ENCODE measurements at regions not wholly inside any gene's neighbourhood (a gene's known extent, or its start where the extent isn't known, plus 50 kb on each side); places are given as distances from the start of the nearest gene placed in this dataset.

- Histone ChIP-seq H3K4me2 (ENCODE audit: insufficient read depth, low read length) (no peak overlapping the region), H3K9ac (replicated peaks; ENCODE audit: extremely low read depth, insufficient read depth, low read length) (no peak overlapping the region), H3K27me3 (ENCODE audit: control insufficient read depth in 2 of 2, insufficient read depth in 2 of 2, low read length in 2 of 2) (no peaks in the 10 kb centered on the region), H3K9me3 (replicated peaks; ENCODE audit: control insufficient read depth, insufficient read depth, low read length) (no peaks in the 10 kb centered on the region), H3K79me2 (ENCODE audit: control insufficient read depth, insufficient read depth, low read length) (no peaks in the 10 kb centered on the region), H3K36me3 (ENCODE audit: control insufficient read depth in 2 of 2, extremely low read depth in 1 of 2, insufficient read depth in 2 of 2, low read length in 2 of 2) (no peaks in the 10 kb centered on the region), H3K27ac (ENCODE audit: insufficient read depth, low read depth, low read length) (no peak overlapping the region), H3K4me1 (ENCODE audit: control insufficient read depth, extremely low read depth, insufficient read depth, low read length) (no peaks in the 10 kb centered on the region), H3K4me3 (replicated peaks in 1 of 3; ENCODE audit: insufficient read depth in 1 of 3, low read depth in 1 of 3, low read length in 3 of 3) (no peak overlapping the region), H3K9me1 (replicated peaks; ENCODE audit: control insufficient read depth, extremely low read depth, insufficient read depth, low read length) (no peaks in the 10 kb centered on the region), H4K20me1 (replicated peaks; ENCODE audit: control insufficient read depth, extremely low read depth, insufficient read depth, low read length) (no peaks in the 10 kb centered on the region), H2AFZ (ENCODE audit: low read depth, low read length) (no peak overlapping the region)
- dilution Hi-C loops (cut with MboI; ENCODE audit: extremely low pct_ligation_motif_present, low sequenced_read_pairs) (no loop called here), intact Hi-C loops (cut with micrococcal nuclease) (no loop called here)
- ChIA-PET POLR2A (no interaction called here), CTCF (interaction anchor here (0.7 kb wide), 1 partner anchor 10 kb away, joined by 3 read pairs; no protein-coding TSS in a partner anchor)
- DNase-seq (ENCODE audit: low read depth, low spot score) (no peak), FAIRE-seq (no peak)
- TF ChIP-seq MAX (IDR thresholded peaks at IDR 0.05; ENCODE audit: insufficient read depth, insufficient read length) (no peak), FOS (IDR thresholded peaks at IDR 0.05; ENCODE audit: borderline replicate concordance, insufficient read depth, low read length) (no peak), EZH2 (IDR thresholded peaks at IDR 0.05; ENCODE audit: borderline replicate concordance, low read depth, low read length, severe bottlenecking) (no peak)
- BruUV-seq (replicated peaks), result no TSS peak
Observed at GRCh38 chr2:138321458-138321857, 180.1 kb upstream of the SPOPL start.

GRCh38 chr2:138323382-138324067 lies 178.0 kb upstream of the SPOPL start:
- intact Hi-C loops (cut with micrococcal nuclease) (no loop called here), dilution Hi-C loops (cut with MboI; ENCODE audit: extremely low pct_ligation_motif_present, low sequenced_read_pairs) (no loop called here)
- H4K20me1 ChIP-seq (replicated peaks; ENCODE audit: control insufficient read depth, extremely low read depth, insufficient read depth, low read length), result no peaks in the 10 kb centered on the region
- H3K36me3 ChIP-seq (ENCODE audit: control insufficient read depth in 2 of 2, extremely low read depth in 1 of 2, insufficient read depth in 2 of 2, low read length in 2 of 2), result no peaks in the 10 kb centered on the region
- POLR2A ChIA-PET, result no interaction called here
- FAIRE-seq (no peak), DNase-seq (ENCODE audit: low read depth, low spot score) (no peak)
- CTCF ChIA-PET, result no interaction called here
- H3K79me2 ChIP-seq (ENCODE audit: control insufficient read depth, insufficient read depth, low read length), result no peaks in the 10 kb centered on the region
- no peak overlapping the region for H3K9ac ChIP-seq (replicated peaks; ENCODE audit: extremely low read depth, insufficient read depth, low read length)
- no peaks in the 10 kb centered on the region for H3K4me1 ChIP-seq (ENCODE audit: control insufficient read depth, extremely low read depth, insufficient read depth, low read length)
- no peak overlapping the region for H3K27ac ChIP-seq (ENCODE audit: insufficient read depth, low read depth, low read length)
- H3K4me2 ChIP-seq (ENCODE audit: insufficient read depth, low read length), result no peak overlapping the region
- no peaks in the 10 kb centered on the region for H3K9me3 ChIP-seq (replicated peaks; ENCODE audit: control insufficient read depth, insufficient read depth, low read length)
- H3K9me1 ChIP-seq (replicated peaks; ENCODE audit: control insufficient read depth, extremely low read depth, insufficient read depth, low read length), result no peaks in the 10 kb centered on the region
- H3K4me3 ChIP-seq (replicated peaks in 1 of 3; ENCODE audit: insufficient read depth in 1 of 3, low read depth in 1 of 3, low read length in 3 of 3), result no peak overlapping the region
- no TSS peak for BruUV-seq (replicated peaks)
- H3K27me3 ChIP-seq (ENCODE audit: control insufficient read depth in 2 of 2, insufficient read depth in 2 of 2, low read length in 2 of 2), result no peaks in the 10 kb centered on the region
- H2AFZ ChIP-seq (ENCODE audit: low read depth, low read length), result no peak overlapping the region
- TF ChIP-seq MYC (IDR thresholded peaks at IDR 0.05; ENCODE audit: low read depth, low read length) (no peak), FOS (IDR thresholded peaks at IDR 0.05; ENCODE audit: borderline replicate concordance, insufficient read depth, low read length) (no peak), EZH2 (IDR thresholded peaks at IDR 0.05; ENCODE audit: borderline replicate concordance, low read depth, low read length, severe bottlenecking) (no peak), POLR2A (IDR thresholded peaks at IDR 0.05; ENCODE audit: low read depth, low read length) (no peak), MAX (IDR thresholded peaks at IDR 0.05; ENCODE audit: insufficient read depth, insufficient read length) (no peak), POLR2AphosphoS5 (IDR thresholded peaks at IDR 0.05; ENCODE audit: insufficient read depth, low read depth, low read length) (no peak), JUN (IDR thresholded peaks at IDR 0.05; ENCODE audit: borderline replicate concordance, insufficient read depth, insufficient read length, low read depth) (no peak), CTCF (IDR thresholded peaks at IDR 0.05; ENCODE audit: extremely low read depth in 1 of 2, insufficient read depth in 1 of 2, low read depth in 1 of 2, low read length in 2 of 2) (no peak)

Measured in endothelial cell of umbilical vein (primary cell).